Keratinocyte (primary cell): ENCODE measurements at regions not wholly inside any gene's neighbourhood (a gene's known extent, or its start where the extent isn't known, plus 50 kb on each side); places are given as distances from the start of the nearest gene placed in this dataset.
"Not testable (repeated sequence)": the region's sequence is repeated elsewhere in the genome, so short reads cannot be mapped to it uniquely, and the experiment has no call there.

Experiments
- DNase-seq: peaks from one replicate; pipeline ENCODE4 v3.0.0-alpha.2; 2011; ENCODE audit warnings: low read depth, missing footprints, low spot score
- FAIRE-seq: peaks from 2 replicates; lab custom pipeline; 2011; peaks lifted over from hg19 to GRCh38; lab: Jason Lieb, UNC
- H2AFZ ChIP-seq: 2 replicates; pipeline ENCODE4 v1.6.0; 2012; ENCODE audit warnings: low read length, control low read depth, inconsistent platforms; ENCODE audit not compliant: control insufficient read depth
- H3K27ac ChIP-seq: 2 replicates; pipeline ENCODE4 v1.5.1; 2011; ENCODE audit warnings: low read length; ENCODE audit not compliant: control insufficient read depth, insufficient read depth
- H3K27me3 ChIP-seq: 3 replicates; pipeline ENCODE4 v1.6.0; 2011; ENCODE audit warnings: low read length; ENCODE audit not compliant: control insufficient read depth, insufficient read depth; ENCODE audit errors: extremely low read depth
- H3K36me3 ChIP-seq, 2 experiments: 2 replicates in 1 of 2; 3 replicates in 1 of 2; pipeline ENCODE4 v1.5.1; 2011; ENCODE audit warnings: low read length in 2 of 2, mild to moderate bottlenecking in 1 of 2; ENCODE audit not compliant: control insufficient read depth in 2 of 2, insufficient read depth in 2 of 2; ENCODE audit errors: extremely low read depth in 1 of 2
- H3K4me1 ChIP-seq: 3 replicates; pipeline ENCODE4 v1.5.1; 2011; ENCODE audit warnings: low read length; ENCODE audit not compliant: control insufficient read depth, insufficient read depth; ENCODE audit errors: extremely low read depth
- H3K4me2 ChIP-seq: 3 replicates; pipeline ENCODE4 v1.6.0; 2011; ENCODE audit warnings: low read depth, low read length; ENCODE audit not compliant: control insufficient read depth, insufficient read depth; ENCODE audit errors: extremely low read depth
- H3K4me3 ChIP-seq, 3 experiments: fragments of 200-600 bp in 1 of 3; sonication (generic) in 1 of 3; 2 replicates in 2 of 3; 3 replicates in 1 of 3; pipeline ENCODE4 v1.5.1; 2011 to 2016; ENCODE audit warnings: low read length in 3 of 3, mild to moderate bottlenecking in 3 of 3, control low read depth in 2 of 3, inconsistent platforms in 1 of 3, low read depth in 1 of 3, mixed read lengths in 1 of 3, mixed run types in 1 of 3, moderate library complexity in 1 of 3; ENCODE audit not compliant: control insufficient read depth in 2 of 3, insufficient read depth in 2 of 3; ENCODE audit errors: extremely low read depth in 1 of 3
- H3K79me2 ChIP-seq: 2 replicates; pipeline ENCODE4 v1.6.0; 2012; ENCODE audit warnings: low read length; ENCODE audit not compliant: control insufficient read depth, insufficient read depth
- H3K9ac ChIP-seq: 3 replicates; pipeline ENCODE4 v1.6.0; 2011; ENCODE audit warnings: low read length; ENCODE audit not compliant: control insufficient read depth, insufficient read depth; ENCODE audit errors: extremely low read depth
- H3K9me1 ChIP-seq: 3 replicates; pipeline ENCODE4 v1.6.0; 2011; ENCODE audit warnings: low read length; ENCODE audit not compliant: control insufficient read depth, insufficient read depth; ENCODE audit errors: extremely low read depth
- H3K9me3 ChIP-seq: 2 replicates; pipeline ENCODE4 v1.5.1; 2012; ENCODE audit warnings: low read depth, low read length; ENCODE audit not compliant: control insufficient read depth
- H4K20me1 ChIP-seq: 3 replicates; pipeline ENCODE4 v1.6.0; 2011; ENCODE audit warnings: low read length; ENCODE audit not compliant: control insufficient read depth, insufficient read depth; ENCODE audit errors: extremely low read depth
- dilution Hi-C: fragments of 300-500 bp; cut with MboI; formaldehyde crosslinking; loops from one replicate; pipeline ENCODE4 v1.7.0; 2020; ENCODE audit warnings: low sequenced_read_pairs; ENCODE audit not compliant: extremely low pct_ligation_motif_present

DNA sequence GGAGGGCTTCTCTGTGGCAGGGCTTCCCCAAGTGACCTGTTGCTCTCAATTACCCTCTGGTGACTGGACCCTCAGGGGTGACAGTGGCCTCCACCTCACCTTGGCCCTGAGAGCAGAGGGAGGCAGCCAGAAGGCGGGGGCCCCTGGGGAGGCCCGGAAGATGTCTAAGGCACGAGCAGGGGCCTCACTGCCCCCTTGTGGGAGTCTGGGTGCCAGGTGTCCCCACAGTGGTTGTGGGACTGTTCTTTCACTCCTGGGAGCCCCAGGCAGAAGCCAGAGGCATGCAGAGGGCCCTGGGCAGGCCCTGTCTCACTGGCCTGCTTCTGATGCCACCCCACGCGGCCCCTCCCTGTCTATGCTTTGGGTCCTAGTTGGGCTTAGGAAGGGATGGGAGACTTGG lies 59.3 kb downstream of the TMEM121 start:
- FAIRE-seq, H3K27ac ChIP-seq, H3K9me3 ChIP-seq, H3K4me1 ChIP-seq, H3K4me2 ChIP-seq, H3K27me3 ChIP-seq, H3K79me2 ChIP-seq, H2AFZ ChIP-seq, H3K9me1 ChIP-seq, H3K36me3 ChIP-seq, DNase-seq, H3K9ac ChIP-seq, H4K20me1 ChIP-seq, dilution Hi-C loops, H3K4me3 ChIP-seq: not testable (repeated sequence)

DNA sequence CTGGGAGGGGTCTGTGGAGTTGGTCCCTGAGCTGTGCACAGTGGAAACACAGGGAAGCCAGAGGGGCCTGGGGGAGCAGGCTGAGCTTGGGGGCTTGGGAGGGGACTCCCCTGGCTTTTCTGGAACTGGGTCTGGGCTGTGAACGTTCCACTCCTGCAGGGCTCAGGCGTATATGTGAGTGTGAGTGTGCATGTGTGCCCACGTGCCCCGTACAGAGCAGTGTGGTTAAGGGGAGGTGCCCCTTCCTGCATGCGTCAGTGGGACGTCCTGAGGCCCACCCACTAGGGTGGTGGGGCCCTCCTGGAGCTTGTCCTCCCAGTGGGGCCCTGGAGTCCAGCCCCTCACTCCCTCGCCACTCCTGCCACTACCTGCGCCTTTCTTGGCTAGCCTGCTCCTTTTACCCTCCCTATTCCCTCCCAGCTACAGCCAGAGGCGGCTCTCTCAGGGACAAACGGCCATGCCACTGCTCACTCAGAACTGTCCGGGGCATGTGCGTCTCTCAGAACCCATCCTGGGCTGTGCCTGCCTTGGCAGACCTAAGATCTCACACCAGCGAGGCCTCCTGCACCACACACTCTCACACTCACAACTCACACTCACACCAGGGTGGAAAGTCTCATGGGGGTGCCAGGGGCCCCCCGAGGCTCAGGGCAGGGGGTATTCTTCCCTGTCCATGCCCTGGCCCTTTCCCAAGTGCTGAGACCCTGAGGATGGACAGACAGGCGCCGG lies 59.9 kb downstream of the TMEM121 start:
- H3K4me1 ChIP-seq, H3K4me2 ChIP-seq, H3K4me3 ChIP-seq, FAIRE-seq, H3K79me2 ChIP-seq, H2AFZ ChIP-seq, H3K9ac ChIP-seq, DNase-seq, H3K9me1 ChIP-seq, dilution Hi-C loops, H3K36me3 ChIP-seq, H4K20me1 ChIP-seq, H3K9me3 ChIP-seq, H3K27ac ChIP-seq, H3K27me3 ChIP-seq: not testable (repeated sequence)

DNA sequence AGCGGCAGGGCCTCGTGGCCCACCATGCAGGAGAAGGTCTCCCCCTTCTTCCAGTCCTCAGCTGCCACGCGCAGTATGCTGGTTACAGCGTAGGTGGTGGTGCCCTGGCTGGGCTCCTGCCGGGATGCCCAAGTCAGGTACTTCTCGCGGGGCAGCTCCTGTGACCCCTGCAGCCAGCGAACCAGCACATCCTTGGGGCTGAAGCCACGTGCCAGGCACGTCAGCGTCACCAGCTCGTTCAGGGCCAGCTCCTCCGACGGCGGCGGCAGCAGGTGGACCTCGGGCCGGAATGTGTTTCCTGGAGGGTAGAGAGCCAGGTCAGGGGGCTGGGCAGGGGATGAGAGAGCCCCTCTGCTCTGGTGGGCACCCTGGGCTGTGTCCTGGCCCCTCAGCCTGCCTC lies 60.7 kb downstream of the TMEM121 start:
- H3K79me2 ChIP-seq, H4K20me1 ChIP-seq, H3K9ac ChIP-seq, H3K9me1 ChIP-seq, FAIRE-seq, H3K4me1 ChIP-seq, H3K4me3 ChIP-seq, DNase-seq, H3K4me2 ChIP-seq, H3K27ac ChIP-seq, H3K9me3 ChIP-seq, H3K36me3 ChIP-seq, dilution Hi-C loops, H2AFZ ChIP-seq, H3K27me3 ChIP-seq: not testable (repeated sequence)

DNA sequence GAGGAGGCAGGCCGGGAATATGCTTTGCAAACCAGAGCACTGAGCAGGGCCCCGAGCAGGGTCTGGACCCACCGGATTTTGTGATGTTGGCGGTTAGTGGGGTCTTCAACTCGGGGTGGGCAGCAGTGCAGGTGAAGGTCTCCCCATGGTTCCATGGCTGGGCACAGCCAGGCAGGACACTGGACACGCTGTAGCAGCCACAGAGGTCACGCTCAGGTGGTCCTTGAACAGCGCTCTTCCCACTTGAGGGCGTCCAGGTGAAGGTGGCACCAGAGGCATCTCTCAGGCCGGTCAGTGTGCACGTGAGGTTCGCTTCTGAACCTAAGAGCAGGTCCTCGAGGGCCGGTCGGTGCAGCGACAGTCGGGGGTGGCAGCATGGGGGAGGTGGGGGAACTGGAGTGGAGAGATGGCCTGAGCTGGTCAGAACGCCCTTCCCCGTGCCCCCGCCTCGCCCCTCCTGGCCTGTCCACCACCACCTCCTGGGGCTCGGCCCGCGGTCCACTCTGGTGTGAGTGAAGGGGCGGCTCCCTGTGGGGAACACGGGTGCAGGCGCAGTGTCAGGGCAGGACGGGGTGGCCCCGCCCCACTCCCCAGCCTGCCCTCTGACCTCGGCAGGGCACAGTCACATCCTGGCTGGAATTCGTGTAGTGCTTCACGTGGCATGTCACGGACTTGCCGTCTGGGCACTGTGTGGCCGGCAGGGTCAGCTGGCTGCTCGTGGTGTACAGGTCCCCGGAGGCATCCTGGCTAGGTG lies 61.3 kb downstream of the TMEM121 start:
- FAIRE-seq, H2AFZ ChIP-seq, H3K27ac ChIP-seq, H3K9me1 ChIP-seq, H3K9me3 ChIP-seq, H3K4me3 ChIP-seq, DNase-seq, H3K36me3 ChIP-seq, H3K4me2 ChIP-seq, H3K79me2 ChIP-seq, H4K20me1 ChIP-seq, H3K9ac ChIP-seq, dilution Hi-C loops, H3K4me1 ChIP-seq, H3K27me3 ChIP-seq: not testable (repeated sequence)
